ENCODE measurements at regions not wholly inside any gene's neighbourhood (a gene's known extent, or its start where the extent isn't known, plus 50 kb on each side); places are given as distances from the start of the nearest gene placed in this dataset.

DNA sequence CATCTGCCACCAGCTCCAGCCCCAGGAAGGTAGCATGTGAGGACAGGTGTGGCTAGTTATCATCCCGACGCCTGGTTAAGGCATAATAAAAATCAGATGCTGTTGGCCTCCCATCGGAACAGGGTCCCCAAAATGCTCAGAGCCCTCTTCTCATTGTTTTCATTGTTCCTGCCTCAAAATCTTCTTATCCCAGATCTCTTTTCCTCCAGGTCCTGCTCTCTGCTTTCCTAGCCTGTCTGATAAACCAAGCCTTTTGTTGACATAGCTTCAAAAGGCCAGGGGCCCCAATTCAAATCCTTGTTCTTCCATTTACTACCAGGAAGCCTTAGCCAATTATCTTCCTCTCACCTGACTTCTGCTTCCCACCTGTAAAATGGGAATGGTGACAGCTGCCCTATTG is 130.1 kb upstream of the ADRA1B start:
- DNase-seq (ENCODE audit: low read depth), result no peak
- TF ChIP-seq, protein P1, sequence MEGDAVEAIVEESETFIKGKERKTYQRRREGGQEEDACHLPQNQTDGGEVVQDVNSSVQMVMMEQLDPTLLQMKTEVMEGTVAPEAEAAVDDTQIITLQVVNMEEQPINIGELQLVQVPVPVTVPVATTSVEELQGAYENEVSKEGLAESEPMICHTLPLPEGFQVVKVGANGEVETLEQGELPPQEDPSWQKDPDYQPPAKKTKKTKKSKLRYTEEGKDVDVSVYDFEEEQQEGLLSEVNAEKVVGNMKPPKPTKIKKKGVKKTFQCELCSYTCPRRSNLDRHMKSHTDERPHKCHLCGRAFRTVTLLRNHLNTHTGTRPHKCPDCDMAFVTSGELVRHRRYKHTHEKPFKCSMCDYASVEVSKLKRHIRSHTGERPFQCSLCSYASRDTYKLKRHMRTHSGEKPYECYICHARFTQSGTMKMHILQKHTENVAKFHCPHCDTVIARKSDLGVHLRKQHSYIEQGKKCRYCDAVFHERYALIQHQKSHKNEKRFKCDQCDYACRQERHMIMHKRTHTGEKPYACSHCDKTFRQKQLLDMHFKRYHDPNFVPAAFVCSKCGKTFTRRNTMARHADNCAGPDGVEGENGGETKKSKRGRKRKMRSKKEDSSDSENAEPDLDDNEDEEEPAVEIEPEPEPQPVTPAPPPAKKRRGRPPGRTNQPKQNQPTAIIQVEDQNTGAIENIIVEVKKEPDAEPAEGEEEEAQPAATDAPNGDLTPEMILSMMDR (IDR thresholded peaks at IDR 0.05; ENCODE audit: insufficient read depth, low read depth, low read length, missing control alignments), result no peak
- no peak overlapping the region for H3K4me3 ChIP-seq (ENCODE audit: low read length)

DNA sequence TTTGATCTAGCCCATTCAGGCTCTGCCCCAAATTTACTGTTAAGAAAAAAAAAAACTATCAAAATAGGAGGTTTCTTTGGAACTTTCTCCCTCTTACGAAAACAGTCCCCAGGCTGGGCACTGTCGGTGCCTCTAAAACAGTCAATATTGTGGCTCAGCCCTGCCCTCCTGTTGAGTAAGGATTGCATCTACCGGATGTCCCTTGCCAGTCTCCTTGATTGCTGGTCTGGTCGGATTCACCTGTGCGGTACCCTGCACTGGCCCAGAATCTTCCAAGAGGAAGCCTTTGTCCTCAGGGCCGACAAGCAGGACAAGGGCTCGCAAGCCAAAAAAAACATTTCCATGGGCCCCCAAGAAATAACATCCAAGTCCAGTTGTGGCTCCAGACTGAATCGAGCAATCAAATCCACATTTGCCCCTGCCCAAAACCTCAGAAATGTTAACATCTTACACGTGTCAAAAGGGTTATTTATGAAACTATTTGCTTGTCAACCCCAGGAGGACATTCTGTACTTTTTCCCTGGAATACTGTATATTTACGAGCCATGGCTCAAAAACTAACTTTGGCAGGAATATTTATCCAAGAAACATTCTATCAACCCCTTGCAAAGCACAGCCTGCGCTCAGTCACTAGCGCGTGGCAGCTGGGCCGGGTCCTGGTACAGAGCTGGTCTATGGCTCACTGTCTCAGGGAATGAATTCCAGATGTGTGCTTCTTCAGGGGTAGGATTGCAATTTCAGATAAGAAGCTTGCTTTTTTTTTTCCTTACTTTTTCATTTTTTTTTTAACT is 129.2 kb upstream of the ADRA1B start:
- DNase-seq (ENCODE audit: low read depth), result no peak
- no peak overlapping the region for H3K4me3 ChIP-seq (ENCODE audit: low read length)
- TF ChIP-seq, protein P1 (IDR thresholded peaks at IDR 0.05; ENCODE audit: insufficient read depth, low read depth, low read length, missing control alignments), result no peak

DNA sequence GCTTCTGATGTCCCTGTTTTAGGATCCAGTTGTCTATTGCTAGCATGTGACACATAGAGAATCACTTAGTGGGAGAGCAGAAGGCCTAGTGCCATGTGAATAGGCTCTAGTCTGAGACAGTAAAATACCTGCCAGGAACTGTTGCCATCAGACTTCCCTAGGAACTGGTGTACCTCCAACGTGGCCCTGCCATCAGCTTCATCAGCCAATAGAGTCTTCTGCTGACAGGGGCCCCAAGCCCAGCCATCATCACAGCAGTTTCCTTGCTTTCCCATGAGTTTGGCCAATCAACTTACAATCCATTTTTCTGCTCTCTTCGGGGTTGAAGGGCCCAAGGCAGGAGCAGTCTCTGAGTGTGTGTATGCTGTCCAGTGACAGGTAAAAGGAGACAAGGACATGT is 128.4 kb upstream of the ADRA1B start:
- TF ChIP-seq, protein P1 (IDR thresholded peaks at IDR 0.05; ENCODE audit: insufficient read depth, low read depth, low read length, missing control alignments), result no peak
- H3K4me3 ChIP-seq (ENCODE audit: low read length), result no peak overlapping the region
- DNase-seq (ENCODE audit: low read depth), result no peak

DNA sequence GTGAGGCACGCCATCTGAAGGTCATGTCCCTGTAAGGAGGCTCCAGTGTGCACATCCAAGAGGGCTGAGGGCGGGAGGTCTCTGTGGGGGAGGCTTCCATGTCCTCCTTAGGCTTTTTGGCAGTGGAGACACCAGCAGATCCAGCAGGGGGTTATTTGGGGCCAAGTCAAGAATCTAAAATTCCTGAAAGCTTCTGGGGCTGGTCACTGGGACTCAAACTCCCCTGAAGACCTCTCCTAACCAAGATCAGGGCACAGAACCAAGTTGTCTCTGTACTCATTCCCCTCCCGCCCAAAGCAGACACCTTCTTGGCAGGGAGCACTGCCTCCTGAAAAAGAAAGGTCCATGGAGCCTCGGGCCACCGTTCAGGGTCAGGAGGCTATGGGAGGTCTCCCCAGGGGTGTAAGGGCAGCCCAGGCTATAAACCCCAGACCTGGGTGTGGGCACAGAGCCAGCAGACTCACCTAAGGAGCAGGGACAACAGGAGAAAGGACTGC is 127.4 kb upstream of the ADRA1B start:
- no peak overlapping the region for H3K4me3 ChIP-seq (ENCODE audit: low read length)
- no peak for DNase-seq (ENCODE audit: low read depth)
- TF ChIP-seq, protein P1 (IDR thresholded peaks at IDR 0.05; ENCODE audit: insufficient read depth, low read depth, low read length, missing control alignments), result no peak

DNA sequence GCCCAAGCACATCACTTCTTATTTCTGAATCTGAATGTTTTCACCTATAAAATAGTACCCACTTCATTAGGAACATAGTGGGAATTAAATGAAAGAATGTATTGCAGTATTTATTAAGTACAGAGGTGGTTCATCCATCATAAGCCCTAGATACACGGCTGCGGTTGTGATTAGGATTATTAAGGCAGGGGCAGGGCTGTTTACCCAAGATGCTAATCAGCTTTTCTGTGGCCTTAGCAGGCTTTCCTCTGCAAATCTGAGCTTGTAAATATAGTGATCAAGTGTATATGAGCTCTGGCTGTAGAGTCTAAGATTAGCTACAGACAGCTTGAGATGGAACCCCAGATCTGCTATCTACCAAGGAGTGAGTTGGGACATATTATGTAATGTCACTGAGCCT is 124.1 kb upstream of the ADRA1B start:
- H3K4me3 ChIP-seq (ENCODE audit: low read length), result no peak overlapping the region
- TF ChIP-seq, protein P1 (IDR thresholded peaks at IDR 0.05; ENCODE audit: insufficient read depth, low read depth, low read length, missing control alignments), result no peak
- no peak for DNase-seq (ENCODE audit: low read depth)

DNA sequence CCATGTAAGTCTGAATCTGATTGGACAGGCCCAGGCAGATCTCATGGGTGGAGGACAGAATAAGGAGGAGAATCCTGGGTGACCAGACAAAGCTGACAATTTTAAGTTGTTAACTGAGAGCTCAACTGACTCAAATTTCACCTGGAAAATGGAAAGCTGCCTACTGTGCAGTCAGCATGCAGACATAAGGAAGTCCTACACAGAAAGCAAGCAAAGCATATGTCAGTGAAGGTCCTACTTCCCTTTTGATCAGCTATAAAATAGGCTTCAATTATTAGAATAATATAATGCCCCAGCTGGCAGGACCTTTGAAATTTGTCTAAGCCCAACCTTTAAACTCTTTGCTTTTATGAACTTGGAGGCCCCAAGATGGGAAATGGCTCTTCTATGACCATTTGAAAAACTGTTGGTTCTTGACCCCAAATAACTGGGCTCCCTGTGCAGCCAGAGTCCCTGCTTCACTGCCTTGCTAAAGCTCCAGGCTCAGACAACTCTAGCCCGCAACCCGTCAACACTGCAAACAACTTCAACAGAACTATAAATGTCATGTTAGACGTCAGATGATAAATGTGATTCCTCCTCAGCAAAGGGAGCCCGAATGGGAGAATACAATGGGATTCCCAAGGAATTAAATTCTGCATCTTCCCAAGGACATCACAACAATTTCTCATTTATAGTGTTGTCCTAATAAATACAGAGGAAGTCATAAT is 118.9 kb upstream of the ADRA1B start:
- H3K4me3 ChIP-seq (ENCODE audit: low read length), result no peak overlapping the region
- TF ChIP-seq, protein P1 (IDR thresholded peaks at IDR 0.05; ENCODE audit: insufficient read depth, low read depth, low read length, missing control alignments), result no peak
- no peak for DNase-seq (ENCODE audit: low read depth)
